PC-9 (cell line): ENCODE measurements at regions not wholly inside any gene's neighbourhood (a gene's known extent, or its start where the extent isn't known, plus 50 kb on each side); places are given as distances from the start of the nearest gene placed in this dataset.

Source experiments
- CTCF ChIP-seq: fragments of 200-600 bp; sonication (generic); conservative IDR thresholded peaks from 2 replicates; pipeline ENCODE4 v1.6.1; 2017; ENCODE audit warnings: mixed run types, antibody characterized with exemption, mild to moderate bottlenecking, moderate library complexity
- EZH2 ChIP-seq: fragments of 200-600 bp; sonication (generic); IDR thresholded peaks from 2 replicates; pipeline ENCODE4 v1.8.0; 2017; ENCODE audit warnings: antibody characterized with exemption, low read depth

- TF ChIP-seq CTCF (no peak), EZH2 (no peak)
Observed at GRCh38 chr10:61049386-61049785, 105.4 kb upstream of the RHOBTB1 start.
